B cell (primary cell): ENCODE measurements at regions not wholly inside any gene's neighbourhood (a gene's known extent, or its start where the extent isn't known, plus 50 kb on each side); places are given as distances from the start of the nearest gene placed in this dataset.

Experiments
- ATAC-seq: fragments of 200-7000 bp; cut with Tn5 transposase; one replicate; pipeline ENCODE4 v1.10.0; 2021; ENCODE audit warnings: low read depth, mild to moderate bottlenecking, moderate number of reproducible peaks, moderate library complexity
- CTCF ChIA-PET: fragments of 350-600 bp; sonication (Branson Sonifier 250); formaldehyde crosslinking; loops from one replicate; lab custom pipeline; 2021; ENCODE audit warnings: antibody characterized with exemption, inconsistent platforms; lab: Charles Lee
- POLR2A ChIA-PET: fragments of 350-600 bp; sonication (Branson Sonifier 250); formaldehyde crosslinking; loops from one replicate; lab custom pipeline; 2021; ENCODE audit warnings: antibody characterized with exemption; lab: Charles Lee
- DNase-seq: peaks from one replicate; pipeline ENCODE4 v3.0.0; 2013
- H2AFZ ChIP-seq: 2 replicates; pipeline ENCODE4 v1.6.1; 2012; ENCODE audit warnings: mild to moderate bottlenecking, low read depth, low read length; ENCODE audit not compliant: insufficient read depth, poor library complexity, severe bottlenecking
- H3K27ac ChIP-seq, 2 donors: 1 replicate in 1 of 2; 2 replicates in 1 of 2; pipeline ENCODE4 v1.5.1; 2012 to 2013; ENCODE audit warnings: low read length in 2 of 2, mild to moderate bottlenecking in 2 of 2, moderate library complexity in 1 of 2
- H3K27me3 ChIP-seq, 4 experiments: fragments of 200-600 bp in 1 of 4; sonication (generic) in 1 of 4; replicated peaks in 1 of 4; 1 replicate in 2 of 4; 2 replicates in 2 of 4; pipeline versions ENCODE4 v1.6.1 to v1.7.0; 2013 to 2016; ENCODE audit warnings: low read length in 3 of 4, mild to moderate bottlenecking in 2 of 4, mixed read lengths in 1 of 4, moderate library complexity in 1 of 4; ENCODE audit not compliant: insufficient read depth in 4 of 4, control insufficient read depth in 3 of 4; ENCODE audit errors: control extremely low read depth in 1 of 4
- H3K36me3 ChIP-seq, 2 experiments: replicated peaks in 1 of 2; 1 replicate in 1 of 2; 2 replicates in 1 of 2; pipeline versions ENCODE4 v1.6.1 to v1.7.1; 2013; ENCODE audit warnings: low read length in 1 of 2; ENCODE audit not compliant: insufficient read depth in 2 of 2, control insufficient read depth in 1 of 2; ENCODE audit errors: control extremely low read depth in 1 of 2, extremely low read depth in 1 of 2
- H3K4me1 ChIP-seq, 2 donors: fragments of 200-600 bp in 1 of 2; sonication (generic) in 1 of 2; 1 replicate in 1 of 2; 2 replicates in 1 of 2; pipeline versions ENCODE4 v1.5.1 to v1.6.1; 2013 to 2017; ENCODE audit warnings: low read length in 2 of 2; ENCODE audit not compliant: control insufficient read depth in 2 of 2, insufficient read depth in 2 of 2
- H3K4me2 ChIP-seq: replicated peaks from 2 replicates; pipeline ENCODE3; 2012; ENCODE audit warnings: mild to moderate bottlenecking, low read depth, low read length; ENCODE audit not compliant: poor library complexity, severe bottlenecking
- H3K4me3 ChIP-seq, 5 experiments: fragments of 200-600 bp in 1 of 5; sonication (generic) in 1 of 5; 1 replicate in 3 of 5; 2 replicates in 2 of 5; pipeline versions ENCODE4 v1.5.1 to v1.7.0; 2011 to 2016; ENCODE audit warnings: low read length in 4 of 5, mild to moderate bottlenecking in 4 of 5, low read depth in 2 of 5, control low read depth in 1 of 5, moderate library complexity in 1 of 5; ENCODE audit not compliant: insufficient read depth in 1 of 5; ENCODE audit errors: control extremely low read depth in 1 of 5, extremely low read depth in 1 of 5
- H3K79me2 ChIP-seq: fragments of 200-600 bp; sonication (generic); one replicate; pipeline ENCODE4 v1.6.0; 2016; ENCODE audit warnings: low read length; ENCODE audit not compliant: control insufficient read depth, insufficient read depth
- H3K9ac ChIP-seq: fragments of 200-600 bp; sonication (generic); 2 replicates; pipeline ENCODE4 v1.6.1; 2017; ENCODE audit warnings: mild to moderate bottlenecking, low read length, moderate library complexity
- H3K9me3 ChIP-seq, 3 donors: one replicate each; pipeline versions ENCODE4 v1.6.1 to v1.7.1; 2013; ENCODE audit warnings: low read length in 2 of 3; ENCODE audit not compliant: control insufficient read depth in 2 of 3, insufficient read depth in 1 of 3; ENCODE audit errors: control extremely low read depth in 1 of 3
- H4K20me1 ChIP-seq: 2 replicates; pipeline ENCODE4 v1.6.0; 2012; ENCODE audit warnings: mild to moderate bottlenecking, low read length; ENCODE audit not compliant: insufficient read depth, control insufficient read depth, poor library complexity, severe bottlenecking
- H3K27ac Mint-ChIP-seq: one replicate; pipeline ENCODE4 v1.8.0; 2021; ENCODE audit warnings: mixed read lengths
- H3K27me3 Mint-ChIP-seq: one replicate; pipeline ENCODE4 v1.8.0; 2021; ENCODE audit warnings: mixed read lengths
- H3K4me1 Mint-ChIP-seq: one replicate; pipeline ENCODE4 v1.8.0; 2021; ENCODE audit warnings: mixed read lengths
- H3K4me3 Mint-ChIP-seq: one replicate; pipeline ENCODE4 v1.8.0; 2021; ENCODE audit warnings: mixed read lengths
- H3K9me3 Mint-ChIP-seq: one replicate; pipeline ENCODE4 v1.8.0; 2022; ENCODE audit warnings: mixed read lengths; ENCODE audit not compliant: insufficient read depth
- EZH2 ChIP-seq: IDR thresholded peaks from 2 replicates; pipeline ENCODE4 v1.6.1; 2012; ENCODE audit warnings: borderline replicate concordance, low read depth, mild to moderate bottlenecking, moderate library complexity, low read length; ENCODE audit not compliant: insufficient read depth, poor library complexity, severe bottlenecking
- whole genome bisulfite sequencing: methylation state at CpG from one replicate; pipeline ENCODE4 v1.1.5; 2013; ENCODE audit warnings: missing lambda C conversion rate; ENCODE audit not compliant: insufficient coverage; 5-methylcytosine and 5-hydroxymethylcytosine counted together
- intact Hi-C: fragments of 100-400 bp; cut with micrococcal nuclease; formaldehyde crosslinking; loops from one replicate; pipeline ENCODE4 v1.10.0; 2022
- TF ChIP-seq, protein P1 (sequence below): fragments of 200-600 bp; IDR thresholded peaks from one replicate; pipeline ENCODE4 v1.8.0; 2022; ENCODE audit warnings: antibody characterized with exemption, mild to moderate bottlenecking

DNA sequence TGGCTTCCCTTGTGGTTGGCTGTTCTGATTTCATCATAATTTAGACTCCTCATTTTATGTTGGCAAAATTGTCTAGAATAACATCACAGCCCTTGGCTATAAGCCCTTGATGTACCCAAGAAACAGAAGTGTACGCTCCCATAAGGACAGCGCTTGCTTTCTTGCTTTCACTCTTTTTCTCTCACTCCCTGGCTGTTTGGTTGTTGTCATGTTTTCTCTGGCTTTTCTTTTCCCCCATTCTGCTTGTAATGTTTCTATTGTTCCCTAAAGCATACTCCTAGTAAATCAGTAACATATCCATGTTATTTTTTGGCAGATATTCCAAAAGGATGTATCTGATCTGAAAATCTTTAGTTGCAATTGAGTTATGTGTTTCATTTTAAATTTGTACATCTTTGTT lies 530.5 kb downstream of the NOVA1 start:
- intact Hi-C loops = no loop called here
- no peak overlapping the region for H3K4me3 ChIP-seq
- POLR2A ChIA-PET = no interaction called here
- H3K9ac ChIP-seq = no peak overlapping the region
- H3K79me2 ChIP-seq = no peaks in the 10 kb centered on the region
- no peak overlapping the region for H2AFZ ChIP-seq
- CTCF ChIA-PET = no interaction called here
- no peaks in the 10 kb centered on the region for H3K27me3 ChIP-seq
- no peaks in the 10 kb centered on the region for H3K9me3 ChIP-seq
- Mint-ChIP-seq H3K4me3 (no peak overlapping the region), H3K27ac (no peak overlapping the region), H3K4me1 (no peaks in the 10 kb centered on the region), H3K27me3 (no peaks in the 10 kb centered on the region), H3K9me3 (no peaks in the 10 kb centered on the region)
- H3K27ac ChIP-seq = no peak overlapping the region
- DNase-seq = no peak
- ATAC-seq = no peak
- no peaks in the 10 kb centered on the region for H4K20me1 ChIP-seq
- H3K4me1 ChIP-seq = no peaks in the 10 kb centered on the region
- WGBS = no CpG with 5 or more reads among the region's 2 CpGs
- TF ChIP-seq, protein P1, sequence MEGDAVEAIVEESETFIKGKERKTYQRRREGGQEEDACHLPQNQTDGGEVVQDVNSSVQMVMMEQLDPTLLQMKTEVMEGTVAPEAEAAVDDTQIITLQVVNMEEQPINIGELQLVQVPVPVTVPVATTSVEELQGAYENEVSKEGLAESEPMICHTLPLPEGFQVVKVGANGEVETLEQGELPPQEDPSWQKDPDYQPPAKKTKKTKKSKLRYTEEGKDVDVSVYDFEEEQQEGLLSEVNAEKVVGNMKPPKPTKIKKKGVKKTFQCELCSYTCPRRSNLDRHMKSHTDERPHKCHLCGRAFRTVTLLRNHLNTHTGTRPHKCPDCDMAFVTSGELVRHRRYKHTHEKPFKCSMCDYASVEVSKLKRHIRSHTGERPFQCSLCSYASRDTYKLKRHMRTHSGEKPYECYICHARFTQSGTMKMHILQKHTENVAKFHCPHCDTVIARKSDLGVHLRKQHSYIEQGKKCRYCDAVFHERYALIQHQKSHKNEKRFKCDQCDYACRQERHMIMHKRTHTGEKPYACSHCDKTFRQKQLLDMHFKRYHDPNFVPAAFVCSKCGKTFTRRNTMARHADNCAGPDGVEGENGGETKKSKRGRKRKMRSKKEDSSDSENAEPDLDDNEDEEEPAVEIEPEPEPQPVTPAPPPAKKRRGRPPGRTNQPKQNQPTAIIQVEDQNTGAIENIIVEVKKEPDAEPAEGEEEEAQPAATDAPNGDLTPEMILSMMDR = no peak
- TF ChIP-seq EZH2 = no peak
- H3K4me2 ChIP-seq = no peak overlapping the region
- H3K36me3 ChIP-seq = no peaks in the 10 kb centered on the region

DNA sequence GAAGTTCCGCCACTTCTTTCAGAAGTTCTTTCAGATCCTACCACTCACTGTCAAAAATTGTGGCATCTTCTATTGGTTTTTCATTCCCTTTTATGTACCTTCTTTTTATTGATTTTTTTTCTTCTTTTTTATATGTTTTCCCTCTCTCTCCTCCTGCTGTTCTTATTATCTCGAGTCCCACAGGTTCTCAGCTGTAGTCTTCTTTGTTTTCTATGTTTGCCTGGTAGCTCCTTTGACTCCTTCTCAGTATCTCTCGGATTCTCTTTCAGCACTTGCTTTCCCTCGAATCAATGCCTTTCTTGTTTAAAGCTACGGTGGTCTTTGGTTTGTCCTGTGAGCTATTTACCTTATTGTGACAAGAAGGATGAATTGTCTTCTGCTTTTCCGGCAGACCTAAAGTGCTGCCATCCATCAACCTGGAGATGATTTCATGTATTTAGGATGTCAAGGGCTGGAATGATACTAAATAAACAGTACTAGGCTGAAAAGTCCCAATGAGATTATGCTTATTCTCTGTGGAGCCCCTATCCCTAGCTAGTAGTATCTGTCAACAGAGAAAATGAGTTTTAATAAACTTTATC lies 541.7 kb downstream of the NOVA1 start:
- Mint-ChIP-seq H3K27me3 (no peaks in the 10 kb centered on the region), H3K27ac (no peak overlapping the region), H3K4me1 (no peaks in the 10 kb centered on the region), H3K9me3 (peaks cover 3% of the 10 kb centered on the region), H3K4me3 (no peak overlapping the region)
- TF ChIP-seq, protein P1 = no peak
- TF ChIP-seq EZH2 = no peak
- intact Hi-C loops = no loop called here
- no peak overlapping the region for H3K4me3 ChIP-seq
- no peaks in the 10 kb centered on the region for H4K20me1 ChIP-seq
- H3K4me1 ChIP-seq = no peaks in the 10 kb centered on the region
- no peak overlapping the region for H3K4me2 ChIP-seq
- H3K79me2 ChIP-seq = no peaks in the 10 kb centered on the region
- ChIA-PET CTCF (no interaction called here), POLR2A (no interaction called here)
- H3K9ac ChIP-seq = no peak overlapping the region
- 60% methylated on average over 1 of the region's 6 CpGs for WGBS
- H3K27ac ChIP-seq = no peak overlapping the region
- ATAC-seq = no peak
- peaks cover 0 to 3% (median 0%) of the 10 kb centered on the region in 3 donors for H3K9me3 ChIP-seq
- H2AFZ ChIP-seq = no peak overlapping the region
- H3K27me3 ChIP-seq = no peaks in the 10 kb centered on the region
- no peak for DNase-seq
- no peaks in the 10 kb centered on the region for H3K36me3 ChIP-seq
